T-cell (primary cell): ENCODE measurements at regions not wholly inside any gene's neighbourhood (a gene's known extent, or its start where the extent isn't known, plus 50 kb on each side); places are given as distances from the start of the nearest gene placed in this dataset.

ENCODE experiments used
- ATAC-seq, 4 experiments: fragments of 200-7000 bp in 3 of 4; fragments of 150-1000 bp in 1 of 4; cut with Tn5 transposase; replicated peaks in 1 of 4; 1 replicate in 3 of 4; 2 replicates in 1 of 4; pipeline ENCODE4 v1.10.0; 2021; ENCODE audit warnings: moderate library complexity in 3 of 4, mild to moderate bottlenecking in 2 of 4, moderate number of reproducible peaks in 1 of 4
- CTCF ChIA-PET, 2 donors: fragments of 300-600 bp; sonication (Branson Sonifier 250); formaldehyde crosslinking; loops; one replicate each; lab custom pipeline; 2022; ENCODE audit warnings: antibody characterized with exemption in 2 of 2; lab: Charles Lee
- POLR2A ChIA-PET, 2 donors: fragments of 300-600 bp; sonication (Branson Sonifier 250); formaldehyde crosslinking; loops; one replicate each; lab custom pipeline; 2022; ENCODE audit warnings: antibody characterized with exemption in 2 of 2; lab: Charles Lee
- DNase-seq, 35 experiments: peaks; one replicate each; pipeline versions ENCODE4 v3.0.0 to v3.0.0-alpha.2; 2013 to 2023
- H3K27ac ChIP-seq: one replicate; pipeline ENCODE4 v1.5.1; 2013; ENCODE audit warnings: low read length
- H3K27me3 ChIP-seq, 2 experiments: replicated peaks in 1 of 2; 1 replicate in 1 of 2; 2 replicates in 1 of 2; pipeline versions ENCODE4 v1.6.1 to v1.7.0; 2013; ENCODE audit warnings: low read length in 1 of 2, mixed read lengths in 1 of 2; ENCODE audit not compliant: control insufficient read depth in 2 of 2, insufficient read depth in 2 of 2; ENCODE audit errors: extremely low read depth in 1 of 2
- H3K36me3 ChIP-seq, 2 donors: 1 replicate in 1 of 2; 2 replicates in 1 of 2; pipeline versions ENCODE4 v1.6.1 to v1.7.0; 2013; ENCODE audit warnings: low read length in 1 of 2; ENCODE audit not compliant: control insufficient read depth in 2 of 2, insufficient read depth in 1 of 2; ENCODE audit errors: extremely low read depth in 1 of 2
- H3K4me1 ChIP-seq, 2 experiments: 1 replicate in 1 of 2; 2 replicates in 1 of 2; pipeline versions ENCODE4 v1.6.1 to v1.7.0; 2013; ENCODE audit warnings: low read length in 2 of 2, mixed read lengths in 1 of 2; ENCODE audit not compliant: insufficient read depth in 2 of 2, control insufficient read depth in 1 of 2; ENCODE audit errors: extremely low read depth in 1 of 2
- H3K4me3 ChIP-seq, 2 donors: 1 replicate in 1 of 2; 2 replicates in 1 of 2; pipeline versions ENCODE4 v1.5.1 to v1.7.0; 2013; ENCODE audit warnings: mild to moderate bottlenecking in 2 of 2, low read length in 1 of 2, moderate library complexity in 1 of 2; ENCODE audit not compliant: control insufficient read depth in 1 of 2; ENCODE audit errors: extremely low read depth in 1 of 2
- H3K9me3 ChIP-seq: 2 replicates; pipeline ENCODE4 v1.7.0; 2013
- H3K27ac Mint-ChIP-seq, 2 donors: one replicate each; pipeline ENCODE4 v1.8.0; 2020 to 2021; ENCODE audit warnings: mild to moderate bottlenecking in 2 of 2, mixed read lengths in 2 of 2
- H3K27me3 Mint-ChIP-seq, 2 donors: one replicate each; pipeline ENCODE4 v1.8.0; 2021 to 2022; ENCODE audit warnings: mixed read lengths in 2 of 2
- H3K36me3 Mint-ChIP-seq: one replicate; pipeline ENCODE4 v1.8.0; 2021; ENCODE audit warnings: mixed read lengths
- H3K4me1 Mint-ChIP-seq, 3 donors: one replicate each; pipeline ENCODE4 v1.8.0; 2020 to 2022; ENCODE audit warnings: mixed read lengths in 3 of 3, mild to moderate bottlenecking in 1 of 3
- H3K4me3 Mint-ChIP-seq, 3 donors: one replicate each; pipeline ENCODE4 v1.8.0; 2020 to 2022; ENCODE audit warnings: mild to moderate bottlenecking in 3 of 3, mixed read lengths in 3 of 3, moderate library complexity in 3 of 3
- H3K9me3 Mint-ChIP-seq, 3 donors: one replicate each; pipeline ENCODE4 v1.8.0; 2020 to 2022; ENCODE audit warnings: mixed read lengths in 3 of 3
- WGBS: methylation state at CpG from one replicate; pipeline ENCODE4 v1.1.5; 2013; ENCODE audit warnings: missing lambda C conversion rate; ENCODE audit not compliant: insufficient coverage; 5-methylcytosine and 5-hydroxymethylcytosine counted together

DNA sequence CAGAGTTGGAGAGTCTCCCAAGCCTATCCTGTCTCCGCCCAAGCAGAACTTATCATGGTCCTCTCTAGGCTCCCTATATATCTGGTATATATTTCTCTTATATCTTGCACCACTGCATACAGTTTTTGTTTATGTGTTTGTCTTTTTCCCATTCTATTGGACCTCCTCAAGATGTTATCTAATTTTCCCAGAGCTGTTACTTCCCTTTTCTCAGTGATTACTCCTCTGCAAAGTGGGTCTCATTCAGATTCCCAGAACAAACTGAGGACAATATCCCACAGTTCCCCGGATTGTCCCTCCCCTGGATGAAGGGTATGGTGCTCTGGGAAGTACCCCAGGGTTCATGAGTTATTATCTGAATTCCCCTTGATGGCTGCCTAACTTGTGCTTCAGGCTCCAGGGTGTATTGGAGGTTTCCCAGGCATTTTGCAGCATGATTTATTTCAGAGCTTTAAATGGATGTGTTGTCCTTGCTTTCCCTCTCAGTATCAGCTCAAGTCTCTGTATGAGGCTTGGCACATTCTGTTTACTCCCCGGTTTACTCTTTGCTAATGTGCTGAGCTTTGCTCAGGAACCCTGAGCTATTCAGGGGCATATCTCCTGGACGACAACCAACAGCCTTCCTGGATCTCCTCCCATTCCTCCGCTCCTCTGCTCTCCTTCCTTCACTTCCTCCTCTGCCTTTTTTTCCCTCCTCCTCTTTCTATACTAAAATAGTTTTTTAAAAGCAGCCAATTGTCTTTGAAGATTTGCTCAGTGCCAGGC is 329.3 kb downstream of the SPRY2 start:
- Histone ChIP-seq H3K4me3 (no peak overlapping the region), H3K9me3 (no peaks in the 10 kb centered on the region), H3K4me1 (no peaks in the 10 kb centered on the region), H3K27ac (no peak overlapping the region), H3K36me3 (no peaks in the 10 kb centered on the region), H3K27me3 (no peaks in the 10 kb centered on the region)
- H3K4me3 Mint-ChIP-seq: no peak overlapping the region
- no peak for ATAC-seq
- H3K27ac Mint-ChIP-seq: no peak overlapping the region
- peaks cover 0 to 3% (median 0%) of the 10 kb centered on the region in 3 donors for H3K9me3 Mint-ChIP-seq
- WGBS: 83% methylated on average over 1 of the region's 5 CpGs
- no peaks in the 10 kb centered on the region for H3K4me1 Mint-ChIP-seq
- ChIA-PET CTCF (no interaction called here), POLR2A (no interaction called here)
- DNase-seq: no peak
- no peaks in the 10 kb centered on the region for H3K36me3 Mint-ChIP-seq
- no peaks in the 10 kb centered on the region for H3K27me3 Mint-ChIP-seq

- WGBS: 80% methylated on average over 1 of the region's 4 CpGs
- peaks cover 0 to 3% (median 0%) of the 10 kb centered on the region in 3 donors for H3K9me3 Mint-ChIP-seq
- no peaks in the 10 kb centered on the region for H3K4me1 Mint-ChIP-seq
- H3K4me3 ChIP-seq: no peak overlapping the region
- H3K27me3 ChIP-seq: no peaks in the 10 kb centered on the region
- CTCF ChIA-PET: no interaction called here
- H3K27ac ChIP-seq: no peak overlapping the region
- no peaks in the 10 kb centered on the region for H3K27me3 Mint-ChIP-seq
- no peaks in the 10 kb centered on the region for H3K9me3 ChIP-seq
- no peak overlapping the region for H3K27ac Mint-ChIP-seq
- H3K4me1 ChIP-seq: no peaks in the 10 kb centered on the region
- ATAC-seq (no peak), DNase-seq (no peak)
- POLR2A ChIA-PET: no interaction called here
- no peaks in the 10 kb centered on the region for H3K36me3 ChIP-seq
- H3K4me3 Mint-ChIP-seq: no peak overlapping the region
- H3K36me3 Mint-ChIP-seq: no peaks in the 10 kb centered on the region
Observed at GRCh38 chr13:80010846-80011245, 330.1 kb downstream of the SPRY2 start.

DNA sequence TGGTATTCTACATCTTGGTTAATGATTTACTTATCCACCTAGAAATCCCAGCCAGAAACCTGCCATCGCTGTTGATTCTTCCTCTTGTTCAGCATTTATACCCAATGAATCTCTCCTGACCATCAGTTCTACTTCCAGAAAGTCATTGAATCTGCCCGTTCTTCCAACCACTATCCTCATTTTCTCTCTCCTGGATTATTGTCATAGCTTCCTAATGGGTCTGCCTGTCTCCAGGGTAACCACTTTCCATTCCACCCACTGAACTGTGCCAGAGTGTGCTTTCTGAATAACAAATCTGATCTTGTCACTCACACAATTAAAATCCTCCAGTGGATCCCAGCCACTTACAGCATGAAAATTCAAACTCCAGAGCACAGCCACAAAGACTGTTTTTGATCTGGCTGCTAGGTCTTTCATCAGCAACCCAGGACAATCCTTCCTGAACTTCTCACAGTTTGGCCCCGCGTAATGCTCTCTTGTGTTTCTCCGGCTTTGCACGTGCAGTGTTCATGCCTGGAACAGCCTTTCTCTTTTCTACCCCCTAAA is 330.6 kb downstream of the SPRY2 start:
- Histone ChIP-seq H3K9me3 (no peaks in the 10 kb centered on the region), H3K4me1 (no peaks in the 10 kb centered on the region), H3K36me3 (no peaks in the 10 kb centered on the region), H3K27me3 (no peaks in the 10 kb centered on the region), H3K4me3 (no peak overlapping the region), H3K27ac (no peak overlapping the region)
- ChIA-PET CTCF (no interaction called here), POLR2A (no interaction called here)
- ATAC-seq (no peak), DNase-seq (no peak)
- H3K4me3 Mint-ChIP-seq: no peak overlapping the region
- no peaks in the 10 kb centered on the region for H3K4me1 Mint-ChIP-seq
- no peaks in the 10 kb centered on the region for H3K36me3 Mint-ChIP-seq
- H3K9me3 Mint-ChIP-seq: peaks cover 0 to 3% (median 0%) of the 10 kb centered on the region in 3 donors
- H3K27ac Mint-ChIP-seq: no peak overlapping the region
- H3K27me3 Mint-ChIP-seq: no peaks in the 10 kb centered on the region
- 94% methylated on average over 4 of the region's 6 CpGs for WGBS

DNA sequence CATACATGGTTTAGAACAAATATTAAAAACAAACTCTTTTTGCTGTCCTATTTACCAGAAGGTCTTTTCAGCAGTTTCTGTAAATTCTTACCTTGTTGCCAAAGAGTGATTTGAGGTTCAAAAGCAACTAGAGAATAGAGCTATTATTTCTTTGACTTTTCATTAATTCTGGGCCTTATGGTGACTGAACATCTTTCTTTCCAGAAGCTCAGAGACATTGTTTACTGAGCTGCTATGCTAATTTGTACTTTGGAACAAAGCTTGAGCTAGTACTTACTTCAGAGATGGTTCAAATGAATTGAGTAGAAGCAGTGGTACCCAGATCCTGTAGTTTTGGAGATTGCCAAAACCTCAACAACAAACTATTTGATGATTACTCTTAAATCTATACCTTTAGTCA is 331.2 kb downstream of the SPRY2 start:
- Histone ChIP-seq H3K36me3 (no peaks in the 10 kb centered on the region), H3K27me3 (no peaks in the 10 kb centered on the region), H3K4me3 (no peak overlapping the region), H3K27ac (no peak overlapping the region), H3K4me1 (no peaks in the 10 kb centered on the region), H3K9me3 (no peaks in the 10 kb centered on the region)
- Mint-ChIP-seq H3K27ac (no peak overlapping the region), H3K9me3 (peaks cover 0 to 3% (median 0%) of the 10 kb centered on the region in 3 donors), H3K36me3 (no peaks in the 10 kb centered on the region), H3K4me3 (no peak overlapping the region), H3K4me1 (no peaks in the 10 kb centered on the region), H3K27me3 (no peaks in the 10 kb centered on the region)
- ATAC-seq: no peak
- ChIA-PET CTCF (no interaction called here), POLR2A (no interaction called here)
- DNase-seq: no peak

GRCh38 chr13:80006940-80007339 is 334.0 kb downstream of the SPRY2 start:
- ATAC-seq (no peak), DNase-seq (no peak)
- Histone ChIP-seq H3K4me3 (no peak overlapping the region), H3K4me1 (no peaks in the 10 kb centered on the region), H3K27me3 (no peaks in the 10 kb centered on the region), H3K9me3 (no peaks in the 10 kb centered on the region), H3K36me3 (no peaks in the 10 kb centered on the region), H3K27ac (no peak overlapping the region)
- WGBS: 90% methylated on average over 3 of the region's 4 CpGs
- Mint-ChIP-seq H3K4me1 (no peaks in the 10 kb centered on the region), H3K27ac (no peak overlapping the region), H3K4me3 (no peak overlapping the region), H3K9me3 (no peaks in the 10 kb centered on the region), H3K36me3 (no peaks in the 10 kb centered on the region), H3K27me3 (no peaks in the 10 kb centered on the region)
- POLR2A ChIA-PET: no interaction called here
- CTCF ChIA-PET: no interaction called here

DNA sequence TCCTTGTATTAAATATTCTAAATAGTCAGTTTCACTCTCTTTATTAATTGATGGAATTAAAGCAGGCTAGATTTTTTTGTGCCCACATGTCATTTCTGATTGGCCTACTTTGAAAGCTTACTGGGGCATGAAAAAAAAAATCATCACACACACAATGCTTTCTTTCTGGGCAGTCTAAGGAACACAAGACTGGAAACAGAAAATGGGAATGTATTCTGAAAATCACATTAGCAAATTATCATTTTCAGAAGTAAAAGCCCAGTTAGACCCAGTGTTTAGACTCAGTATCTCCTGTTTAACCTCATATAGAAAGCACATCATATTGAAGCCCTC is 339.4 kb downstream of the SPRY2 start:
- H3K4me3 Mint-ChIP-seq: no peak overlapping the region
- CTCF ChIA-PET: no interaction called here
- no peaks in the 10 kb centered on the region for H3K36me3 Mint-ChIP-seq
- DNase-seq (no peak), ATAC-seq (no peak)
- Histone ChIP-seq H3K27me3 (no peaks in the 10 kb centered on the region), H3K4me3 (no peak overlapping the region), H3K9me3 (no peaks in the 10 kb centered on the region), H3K4me1 (peaks cover 0 to 2% of the 10 kb centered on the region in 2 experiments), H3K27ac (no peak overlapping the region), H3K36me3 (no peaks in the 10 kb centered on the region)
- H3K4me1 Mint-ChIP-seq: no peaks in the 10 kb centered on the region
- no peak overlapping the region for H3K27ac Mint-ChIP-seq
- POLR2A ChIA-PET: no interaction called here
- H3K27me3 Mint-ChIP-seq: no peaks in the 10 kb centered on the region
- no peaks in the 10 kb centered on the region for H3K9me3 Mint-ChIP-seq
